HG03469 (cell line): ENCODE measurements at regions not wholly inside any gene's neighbourhood (a gene's known extent, or its start where the extent isn't known, plus 50 kb on each side); places are given as distances from the start of the nearest gene placed in this dataset.

Experiments used
- ATAC-seq: cut with Tn5 transposase; IDR thresholded peaks from one replicate; pipeline ENCODE4 v1.9.1; 2021; ENCODE audit warnings: mild to moderate bottlenecking, moderate library complexity, moderate number of reproducible peaks; ENCODE audit not compliant: unreplicated experiment

DNA sequence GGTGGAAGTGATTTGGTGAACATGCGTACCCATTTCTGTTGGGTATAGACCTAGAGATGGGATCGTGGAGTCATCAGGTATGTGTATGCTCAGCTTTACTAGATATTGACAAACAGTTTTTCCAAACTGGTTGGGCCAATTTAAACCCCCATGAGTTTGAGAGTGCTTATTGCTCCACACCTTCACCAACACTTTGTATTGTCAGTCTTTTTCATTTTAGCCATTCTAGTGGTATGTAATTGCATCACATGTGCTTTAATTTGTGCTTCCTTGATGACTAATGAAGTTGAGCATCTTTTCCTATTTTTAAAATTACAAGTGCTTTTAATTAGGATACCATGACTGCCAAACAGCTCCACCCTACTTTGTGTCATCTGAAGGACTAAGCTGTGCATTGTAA, 158.9 kb upstream of the AKIRIN2 start:
- no peak for ATAC-seq

DNA sequence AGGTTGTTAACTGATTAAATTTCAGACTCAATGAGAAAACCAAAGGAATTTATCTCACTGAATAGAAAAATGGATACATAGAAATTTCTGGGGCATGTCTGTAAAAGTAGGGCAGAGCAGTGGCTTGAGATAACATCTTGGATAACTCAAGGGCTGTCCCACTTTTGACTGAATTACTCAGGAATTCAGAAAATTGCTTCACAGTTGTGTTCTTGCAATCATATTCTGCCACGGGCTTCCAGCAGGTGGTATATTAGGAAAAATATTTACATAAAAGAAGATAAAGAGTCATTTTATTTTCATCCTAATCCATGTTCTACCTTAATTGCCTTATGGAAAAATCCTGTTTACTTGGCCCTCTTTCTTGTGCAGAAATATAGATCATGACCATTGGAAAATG, 156.4 kb upstream of the AKIRIN2 start:
- ATAC-seq: no peak

DNA sequence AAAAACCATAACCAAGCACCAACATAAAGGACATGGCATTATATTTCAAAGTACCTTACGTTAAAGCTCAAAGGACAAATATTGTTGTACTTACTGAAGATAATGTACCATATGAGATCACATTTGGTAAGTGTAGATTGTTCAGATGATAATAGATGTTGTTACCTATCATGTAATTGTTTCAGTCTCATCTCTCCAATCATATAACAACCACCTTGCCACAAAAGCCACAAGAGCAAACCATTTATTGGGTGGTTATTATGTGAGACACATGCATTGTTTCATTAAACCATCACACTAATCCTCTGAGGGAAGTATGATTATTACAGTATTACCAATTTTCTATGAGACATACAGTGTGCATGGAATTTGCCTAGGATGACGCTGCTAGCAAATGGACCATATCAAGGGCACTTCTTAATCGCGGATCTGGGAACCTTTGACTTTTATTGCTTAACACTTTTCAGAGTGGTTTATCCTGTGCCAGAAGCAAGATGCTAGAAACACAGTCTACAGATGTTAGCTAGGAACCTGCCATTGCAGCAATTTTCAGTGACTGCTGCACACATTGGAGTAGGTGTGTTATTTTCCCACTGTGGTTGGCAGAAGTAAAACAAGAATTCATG, 149.8 kb upstream of the AKIRIN2 start:
- ATAC-seq: no peak

DNA sequence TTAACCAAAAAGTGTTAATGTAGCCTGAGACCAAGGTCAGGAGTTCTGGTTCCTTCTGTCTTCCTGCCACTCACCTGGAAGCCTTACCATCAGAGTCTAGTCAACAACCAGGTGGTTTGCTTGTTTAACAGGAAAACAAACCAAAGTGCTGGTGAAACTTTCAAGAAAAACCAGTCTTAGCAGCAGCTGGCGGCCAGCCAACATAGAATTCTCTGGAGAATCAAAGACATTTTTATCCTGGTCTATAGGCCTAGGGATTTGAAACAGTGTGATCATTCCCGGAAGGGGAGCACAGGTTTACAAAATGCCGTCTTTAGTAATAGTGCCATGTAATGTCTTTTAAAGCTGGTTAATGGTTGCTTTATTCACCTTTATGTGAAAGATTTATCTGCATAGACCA, 146.6 kb upstream of the AKIRIN2 start:
- no peak for ATAC-seq

DNA sequence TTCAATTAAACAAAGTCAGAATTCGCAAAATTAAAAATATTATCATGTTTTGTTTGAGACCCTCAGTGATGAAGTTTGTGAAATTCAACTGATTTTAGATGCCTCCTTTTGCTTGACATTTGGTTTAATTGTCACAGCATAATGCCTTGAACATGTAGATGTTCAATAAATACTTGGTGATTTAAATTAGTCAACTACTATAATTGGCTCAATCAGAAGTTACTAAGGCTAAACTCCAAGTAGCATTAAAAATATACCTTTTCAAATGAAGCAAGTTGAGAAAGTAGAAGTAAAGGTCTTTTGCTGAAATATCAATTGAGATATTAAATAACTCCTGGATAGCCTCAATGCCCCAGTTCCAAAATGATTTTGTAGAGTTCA, 145.8 kb upstream of the AKIRIN2 start:
- ATAC-seq: no peak

DNA sequence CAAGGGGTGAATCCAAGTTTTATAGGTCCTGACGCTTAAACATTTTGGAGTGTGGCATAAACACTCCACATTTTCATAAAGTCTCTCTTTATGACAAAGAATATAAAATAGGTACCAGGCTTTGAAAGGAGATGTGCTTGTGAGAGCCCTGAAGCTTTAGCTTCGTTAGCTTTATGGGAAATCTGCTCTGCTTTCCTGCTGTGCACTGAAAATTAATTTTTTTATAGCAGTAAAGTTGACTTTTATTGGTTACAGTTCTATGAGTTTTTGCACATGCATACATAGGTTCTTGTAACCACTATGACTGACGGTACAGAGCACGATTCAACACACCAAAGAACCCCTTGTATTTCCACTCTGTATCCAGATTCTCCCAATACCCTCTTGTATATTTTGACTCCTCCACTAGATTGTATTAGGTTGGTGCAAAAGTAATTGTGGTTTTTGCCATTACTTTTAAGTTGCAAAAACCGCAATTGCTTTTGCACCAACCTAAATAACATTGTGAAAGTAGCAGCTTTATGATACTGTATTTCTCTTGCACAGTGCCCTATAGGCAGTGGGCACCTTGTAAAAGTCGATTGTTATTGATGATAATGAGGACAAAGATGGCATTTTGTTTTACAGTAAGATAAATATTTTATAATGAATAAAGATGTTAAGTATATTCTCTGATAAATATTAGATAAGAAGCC, 145.2 kb upstream of the AKIRIN2 start:
- no peak for ATAC-seq

DNA sequence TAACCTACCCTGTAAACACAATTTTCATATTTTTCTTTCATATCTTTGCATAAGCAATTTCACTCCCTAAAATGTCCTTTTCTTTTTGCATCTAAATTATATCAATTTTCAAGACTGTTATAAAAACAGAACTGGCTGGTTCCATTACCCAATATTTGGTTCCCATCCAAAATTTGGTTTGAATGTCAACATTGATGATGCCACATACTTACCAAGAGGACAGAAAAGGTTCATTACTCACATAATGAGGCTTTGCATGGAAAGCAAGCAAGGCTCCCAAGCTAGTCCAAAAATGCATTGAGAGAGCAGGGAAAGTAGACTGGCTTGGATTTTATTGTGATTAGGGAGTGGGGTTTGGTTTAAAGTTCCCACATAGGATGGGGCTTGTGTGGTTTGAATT, 144.4 kb upstream of the AKIRIN2 start:
- no peak for ATAC-seq

DNA sequence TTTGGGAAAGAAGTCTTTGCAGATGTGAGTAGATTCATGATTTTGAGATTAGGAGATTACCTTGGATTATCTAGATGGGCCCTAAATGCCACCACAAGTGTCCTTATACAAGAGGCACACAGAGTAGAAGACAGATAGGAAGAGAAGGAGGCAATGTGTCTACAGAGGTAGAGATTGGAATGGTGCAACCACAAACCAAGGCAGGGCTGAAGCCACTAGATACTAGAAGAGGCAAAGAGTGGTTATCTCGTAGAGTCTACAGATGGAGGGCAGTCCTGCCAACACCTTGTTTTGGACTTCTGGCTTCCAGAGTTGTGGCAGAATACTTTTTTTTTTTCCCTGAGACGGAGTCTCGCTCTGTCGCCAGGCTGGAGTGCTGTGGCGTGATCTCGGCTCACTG, 138.3 kb upstream of the AKIRIN2 start:
- ATAC-seq: no peak

DNA sequence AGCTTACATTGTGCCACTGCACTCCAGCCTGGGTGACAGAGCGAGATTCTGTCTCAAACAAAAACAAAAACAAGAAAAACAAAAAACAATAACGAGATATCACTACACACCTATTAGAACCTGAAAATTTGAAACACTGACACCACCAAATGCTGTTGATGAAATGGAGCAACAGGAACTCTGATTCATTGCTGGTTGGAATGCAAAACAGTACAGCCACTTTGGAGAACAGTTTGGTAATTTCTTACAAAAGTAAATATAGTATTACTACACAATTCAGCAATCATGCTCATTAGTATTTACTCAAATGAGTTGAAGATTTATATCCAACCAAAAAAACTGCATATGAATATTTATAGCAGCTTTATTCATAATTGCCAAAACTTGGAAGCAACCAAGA, 135.8 kb upstream of the AKIRIN2 start:
- no peak for ATAC-seq

DNA sequence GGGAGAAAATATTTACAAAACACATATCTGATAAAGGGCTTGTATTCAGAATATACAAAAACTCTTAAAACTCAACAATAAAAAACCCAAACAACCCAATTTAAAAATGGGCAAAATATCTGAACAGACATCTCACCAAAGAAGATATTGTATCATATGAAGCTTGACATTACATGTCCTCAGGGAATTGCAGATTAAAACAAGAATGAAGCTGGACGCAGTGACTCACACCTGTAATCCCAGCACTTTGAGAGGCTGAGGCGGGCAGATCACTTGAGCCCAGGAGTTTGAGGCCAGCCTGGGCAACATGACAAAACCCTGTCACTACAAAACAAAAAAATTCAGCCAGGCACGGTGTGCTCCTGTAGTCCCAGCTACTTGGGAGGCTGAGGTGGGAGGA, 135.4 kb upstream of the AKIRIN2 start:
- ATAC-seq: no peak

DNA sequence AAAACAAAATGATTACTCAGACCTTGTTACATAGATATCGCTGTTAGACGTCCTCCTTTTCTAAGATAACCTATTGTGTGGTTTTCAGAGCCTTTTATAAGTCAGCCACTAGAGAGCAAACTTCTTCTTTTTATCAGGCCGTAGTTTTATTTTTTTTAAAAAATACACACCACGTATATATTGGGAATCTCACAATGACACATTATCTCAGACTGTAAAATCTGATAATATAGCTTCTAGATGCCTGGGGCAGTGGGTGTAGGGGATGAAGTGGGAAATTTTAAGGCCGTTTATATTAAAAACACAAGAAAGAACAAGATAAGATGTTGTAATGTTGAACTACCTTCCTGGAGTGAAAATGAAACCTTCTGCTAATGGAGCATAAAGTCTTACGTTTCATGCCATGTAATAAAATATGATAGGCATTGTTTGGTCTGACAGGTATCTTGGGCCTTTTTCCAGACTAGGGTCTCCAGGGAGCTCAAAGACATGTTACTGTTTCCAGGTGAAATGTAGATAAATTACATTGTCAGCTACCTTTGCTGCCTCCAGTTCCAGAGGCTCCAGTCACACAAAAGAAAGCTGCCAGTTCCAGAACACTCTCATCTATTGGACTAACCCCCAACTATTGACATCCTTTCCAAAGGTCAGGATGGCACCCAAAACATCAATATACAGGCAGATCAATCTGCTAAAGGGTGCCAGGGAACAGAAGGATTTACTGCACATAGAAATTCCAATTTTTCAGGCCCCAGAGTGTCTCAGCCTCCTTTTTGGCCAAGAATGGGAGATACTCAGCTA, 130.2 kb upstream of the AKIRIN2 start:
- ATAC-seq: peak; percentile 41

DNA sequence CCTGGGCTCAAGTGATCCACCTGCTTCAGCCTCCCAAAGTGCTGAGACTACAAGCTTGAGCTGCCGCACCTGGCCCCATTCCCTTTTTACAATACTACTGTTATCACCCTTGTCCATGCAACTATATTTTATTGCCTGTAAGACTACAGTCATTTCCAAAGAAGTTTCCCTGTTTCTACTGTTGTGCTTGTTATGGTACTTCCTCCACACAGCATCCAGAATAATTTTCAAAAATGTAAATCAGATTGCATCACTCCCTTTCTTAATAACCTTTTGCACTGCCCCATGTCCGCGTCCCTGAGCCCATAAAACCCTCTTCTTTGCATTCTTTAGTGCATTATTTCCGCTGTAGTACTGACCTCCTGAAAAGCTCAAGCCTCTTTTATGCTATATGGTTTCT, 128.9 kb upstream of the AKIRIN2 start:
- no peak for ATAC-seq

DNA sequence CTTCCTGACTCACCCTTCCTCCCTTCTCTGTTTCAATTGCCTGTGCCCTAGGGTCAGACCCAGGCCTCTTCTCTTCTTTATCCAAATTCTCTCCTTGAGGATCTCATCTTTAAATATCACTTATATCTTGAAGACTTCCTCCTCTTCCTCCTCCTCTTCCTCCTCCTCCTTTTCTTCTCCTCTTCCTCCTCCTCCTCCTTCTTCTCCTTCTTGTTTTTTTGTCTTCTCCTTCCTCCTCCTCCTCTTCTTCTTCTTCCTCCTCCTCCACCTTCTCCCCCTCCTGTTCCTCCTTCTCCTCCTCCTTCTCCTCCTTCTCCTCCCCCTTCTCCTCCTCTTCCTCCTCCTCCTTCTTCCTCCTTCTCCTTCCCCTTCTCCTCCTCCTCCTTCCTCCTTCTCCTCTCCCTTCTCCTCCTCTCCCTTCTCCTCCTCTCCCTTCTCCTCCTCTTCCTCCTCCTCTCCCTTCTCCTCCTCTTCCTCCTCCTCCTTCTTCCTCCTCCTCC, 127.6 kb upstream of the AKIRIN2 start:
- no peak for ATAC-seq

DNA sequence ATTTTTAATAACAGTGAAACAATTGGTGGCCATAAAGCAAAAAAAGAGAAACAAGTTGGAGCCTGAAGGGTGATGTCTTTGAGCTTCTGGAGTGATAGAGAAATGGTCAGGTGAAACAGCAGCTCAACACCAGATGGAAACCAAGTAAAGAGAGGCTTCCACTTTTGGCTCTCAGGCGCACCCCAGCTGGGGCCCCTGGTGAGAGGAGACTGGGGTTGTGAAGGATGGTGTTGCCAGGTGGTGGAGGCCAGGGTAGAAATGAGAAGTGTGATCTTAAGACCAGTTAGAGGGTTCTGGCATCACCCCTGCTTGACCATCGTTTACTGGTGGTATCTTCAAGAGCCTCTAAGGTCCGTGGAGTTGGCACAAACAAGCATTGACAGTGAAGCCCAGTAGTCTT, 126.0 kb upstream of the AKIRIN2 start:
- no peak for ATAC-seq

DNA sequence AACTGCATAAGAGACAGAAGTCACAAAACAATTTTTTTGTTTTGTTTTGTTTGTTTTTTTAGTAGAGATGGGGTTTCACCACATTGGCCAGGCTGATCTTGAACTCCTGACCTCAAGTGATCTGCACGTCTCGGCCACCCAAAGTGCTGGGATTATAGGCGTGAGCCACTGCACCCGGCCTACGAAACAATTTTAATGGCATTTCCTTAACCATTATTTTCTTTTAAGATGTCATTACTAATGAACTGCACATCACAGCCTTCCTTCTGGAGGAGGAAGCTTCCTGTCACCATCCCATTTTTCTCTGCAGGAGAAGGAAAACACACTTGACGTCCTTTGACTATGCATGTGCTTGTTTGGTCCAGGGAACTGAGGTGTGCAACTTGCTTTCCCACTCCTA, 125.3 kb upstream of the AKIRIN2 start:
- ATAC-seq: no peak

DNA sequence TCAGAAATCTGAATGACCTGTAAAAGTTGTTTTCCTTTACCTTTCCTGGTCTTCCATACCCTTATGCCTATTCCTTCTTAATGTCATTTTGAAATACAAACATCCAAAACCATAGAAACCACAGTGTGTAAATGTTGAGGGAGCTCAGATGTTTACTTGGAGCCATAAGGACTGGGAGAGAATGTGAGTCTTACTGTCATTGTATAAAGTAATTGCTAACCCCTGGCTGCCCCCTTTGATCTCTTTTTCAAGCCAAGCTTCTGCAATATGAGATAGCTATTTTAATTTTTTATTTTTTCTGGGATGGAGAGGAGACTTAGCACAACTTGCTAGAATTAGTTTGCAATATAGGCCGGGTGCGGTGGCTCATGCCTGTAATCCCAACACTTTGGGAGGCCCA, 124.4 kb upstream of the AKIRIN2 start:
- ATAC-seq: no peak

DNA sequence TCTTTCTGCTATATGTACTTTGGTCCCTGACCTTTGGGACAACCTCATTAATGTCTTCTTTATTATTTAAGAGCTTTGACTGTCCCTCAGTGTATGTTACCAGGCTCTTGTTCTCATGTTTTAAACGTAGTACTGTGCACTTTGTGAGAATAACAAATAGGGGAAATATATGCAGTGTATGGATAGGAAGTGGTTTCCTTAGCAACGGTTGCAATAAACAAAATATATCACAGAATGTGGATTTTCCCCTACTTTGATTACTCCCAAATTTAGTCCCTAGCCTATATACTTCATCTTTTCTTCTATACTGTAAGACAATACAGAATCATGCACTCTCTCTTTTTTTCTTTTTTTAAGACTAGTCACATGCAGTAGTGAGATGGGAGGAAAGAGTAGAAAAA, 123.8 kb upstream of the AKIRIN2 start:
- ATAC-seq: no peak

DNA sequence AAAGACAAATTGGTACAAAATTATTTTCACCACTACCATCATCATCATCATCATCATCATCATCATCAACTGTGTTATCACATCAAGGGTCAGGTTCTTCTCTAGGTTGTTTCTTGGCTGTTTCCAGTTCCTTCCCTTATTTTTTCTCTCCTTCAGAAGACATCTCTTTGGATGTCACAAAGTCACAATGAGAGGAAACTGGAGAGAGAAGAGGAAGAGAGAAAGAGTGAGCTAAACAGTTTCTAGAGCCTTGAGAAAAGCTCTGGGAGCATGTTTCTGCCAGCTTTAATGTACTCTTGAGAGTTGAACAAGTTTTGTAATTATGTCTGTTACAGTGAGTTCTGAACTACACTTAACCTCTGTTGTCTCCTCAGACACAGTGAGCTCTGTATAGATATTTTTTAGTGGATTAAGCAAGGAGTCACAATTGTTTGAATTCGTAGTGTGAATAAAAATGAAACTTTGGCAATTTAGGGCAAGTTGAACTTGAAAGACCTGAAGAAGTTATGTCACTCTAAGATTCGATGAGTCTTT, 123.0 kb upstream of the AKIRIN2 start:
- no peak for ATAC-seq

DNA sequence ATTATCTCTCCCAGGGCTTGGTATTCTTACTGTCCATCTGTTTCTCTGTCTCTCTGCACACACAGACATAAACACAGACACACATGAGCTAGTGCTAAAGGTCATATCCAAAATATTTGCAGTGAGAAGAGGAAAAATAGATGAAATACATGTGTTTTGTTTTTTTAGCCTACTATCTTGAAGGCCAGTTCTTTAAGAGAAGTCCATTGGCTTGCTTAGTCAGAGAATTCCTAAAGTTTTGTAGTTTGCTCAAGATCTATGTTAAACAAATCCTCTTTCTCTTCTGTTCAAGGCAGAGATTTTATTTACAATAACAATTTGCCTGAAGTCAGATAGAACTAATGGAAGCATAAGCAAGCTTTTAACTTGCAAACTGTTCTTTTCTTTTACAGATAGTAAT, 120.0 kb upstream of the AKIRIN2 start:
- no peak for ATAC-seq

DNA sequence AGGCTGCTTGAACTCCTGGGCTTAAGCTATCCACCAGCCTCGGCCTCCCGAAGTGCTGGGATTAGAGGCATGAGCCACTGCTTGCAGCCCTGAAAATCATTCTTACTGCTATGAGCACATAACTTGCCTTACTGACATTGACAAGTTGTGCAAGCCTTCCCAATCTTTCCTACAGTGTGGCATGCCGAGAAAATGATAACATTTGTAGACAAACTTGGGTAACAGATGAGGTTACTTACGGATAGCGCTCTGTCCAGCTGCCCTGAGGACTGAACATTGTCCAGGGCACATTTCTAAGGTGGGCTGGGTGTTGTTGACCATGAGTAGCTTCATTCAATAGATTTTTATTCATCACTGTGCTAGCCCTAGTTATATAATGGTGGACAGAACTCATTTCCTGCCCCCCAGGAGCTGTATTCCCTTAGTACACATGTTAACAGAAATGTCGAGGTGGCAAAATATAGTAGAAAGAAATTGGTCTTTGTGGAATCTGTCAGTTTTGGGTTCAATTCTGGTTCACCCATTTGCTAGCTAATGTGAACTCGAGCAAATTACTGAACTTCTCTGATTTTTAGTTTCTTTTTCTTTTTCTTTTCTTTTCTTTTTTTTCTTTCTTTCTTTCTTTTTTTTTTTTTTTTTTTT, 118.4 kb upstream of the AKIRIN2 start:
- ATAC-seq: no peak

DNA sequence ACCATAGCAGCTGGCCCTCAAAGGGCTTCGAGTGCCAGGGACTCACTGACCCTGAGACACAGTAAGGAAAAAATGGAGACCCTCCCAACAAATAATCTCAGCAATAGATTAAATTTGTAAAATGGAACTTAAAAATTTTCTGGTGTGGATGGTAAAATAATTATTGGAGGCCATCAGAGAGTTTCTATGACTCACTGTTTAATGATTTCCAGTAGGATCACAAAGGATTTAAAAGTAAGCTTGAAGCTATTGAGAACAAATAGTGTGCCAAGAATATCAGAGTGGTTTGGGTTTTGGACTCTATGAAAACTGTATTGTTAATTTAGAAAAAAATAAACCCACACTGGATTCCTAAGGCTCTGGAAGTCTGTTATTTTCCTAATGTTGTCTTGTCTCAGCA, 115.2 kb upstream of the AKIRIN2 start:
- ATAC-seq: no peak
